Neural cell (in vitro differentiated cells): ENCODE measurements at regions not wholly inside any gene's neighbourhood (a gene's known extent, or its start where the extent isn't known, plus 50 kb on each side); places are given as distances from the start of the nearest gene placed in this dataset.
"Not testable (repeated sequence)": the region's sequence is repeated elsewhere in the genome, so short reads cannot be mapped to it uniquely, and the experiment has no call there.

ENCODE experiments used
- H2AFZ ChIP-seq: fragments of 200-600, 300-800 bp; sonication (generic), shearing (Covaris generic); 2 replicates; pipeline ENCODE4 v1.6.0; 2014; ENCODE audit warnings: low read depth, mild to moderate bottlenecking, antibody characterized with exemption, low read length, moderate library complexity
- H3F3A ChIP-seq: fragments of 200-600 bp; shearing (Covaris generic); 2 replicates; pipeline ENCODE4 v1.6.1; 2016; ENCODE audit warnings: mild to moderate bottlenecking, moderate library complexity, mixed read lengths, antibody characterized with exemption, low read length; ENCODE audit not compliant: insufficient read depth, poor library complexity, severe bottlenecking
- H3K27ac ChIP-seq: fragments of 200-600, 300-800 bp; sonication (generic), shearing (Covaris generic); 2 replicates; pipeline ENCODE4 v1.5.1; 2014; ENCODE audit warnings: mild to moderate bottlenecking, low read length, moderate library complexity
- H3K27me3 ChIP-seq: fragments of 300-800, 200-600 bp; sonication (generic), shearing (Covaris generic); 2 replicates; pipeline ENCODE4 v1.6.0; 2014; ENCODE audit warnings: mild to moderate bottlenecking, low read depth, low read length, moderate library complexity; ENCODE audit not compliant: insufficient read depth
- H3K36me3 ChIP-seq: fragments of 300-800, 200-600 bp; sonication (generic), shearing (Covaris generic); 2 replicates; pipeline ENCODE4 v1.5.1; 2014; ENCODE audit warnings: mild to moderate bottlenecking, antibody characterized with exemption, low read length, moderate library complexity; ENCODE audit not compliant: insufficient read depth
- H3K4me2 ChIP-seq: fragments of 300-800, 200-600 bp; sonication (generic), shearing (Covaris generic); 2 replicates; pipeline ENCODE4 v1.6.0; 2014; ENCODE audit warnings: mild to moderate bottlenecking, low read length
- H3K4me3 ChIP-seq: fragments of 300-800, 200-600 bp; sonication (generic), shearing (Covaris generic); 2 replicates; pipeline ENCODE4 v1.5.1; 2014; ENCODE audit warnings: mild to moderate bottlenecking, low read length, moderate library complexity
- H3K79me2 ChIP-seq: fragments of 200-600 bp; shearing (Covaris generic); replicated peaks from 2 replicates; pipeline ENCODE4 v1.6.0; 2014; ENCODE audit warnings: mild to moderate bottlenecking, low read length, moderate library complexity; ENCODE audit not compliant: insufficient read depth
- H3K9ac ChIP-seq: fragments of 300-800, 200-600 bp; sonication (generic), shearing (Covaris generic); 2 replicates; pipeline ENCODE4 v1.6.1; 2016; ENCODE audit warnings: mild to moderate bottlenecking, low read length, mixed read lengths
- H3K9me2 ChIP-seq: fragments of 200-600 bp; shearing (Covaris generic); 2 replicates; pipeline ENCODE4 v1.6.1; 2016; ENCODE audit warnings: mild to moderate bottlenecking, low read length, mixed read lengths; ENCODE audit not compliant: insufficient read depth
- H3K9me3 ChIP-seq: fragments of 200-600, 300-800 bp; sonication (generic), shearing (Covaris generic); 2 replicates; pipeline ENCODE4 v1.6.1; 2016; ENCODE audit warnings: mild to moderate bottlenecking, mixed run types, low read length, moderate library complexity, mixed read lengths
- H4K20me1 ChIP-seq: fragments of 200-600 bp; shearing (Covaris generic); 2 replicates; pipeline ENCODE4 v1.6.1; 2016; ENCODE audit warnings: mild to moderate bottlenecking, mixed run types; ENCODE audit not compliant: insufficient read depth
- CTCF ChIP-seq: fragments of 450-650 bp; IDR thresholded peaks from 2 replicates; pipeline ENCODE4 v1.5.1; 2014; ENCODE audit warnings: antibody characterized with exemption, mild to moderate bottlenecking, moderate library complexity; ENCODE audit not compliant: poor library complexity, severe bottlenecking
- EP300 ChIP-seq: fragments of 450-650 bp; conservative IDR thresholded peaks from 2 replicates; pipeline ENCODE4 v1.6.1; 2014; ENCODE audit warnings: antibody characterized with exemption, mild to moderate bottlenecking, moderate library complexity; ENCODE audit not compliant: poor library complexity, severe bottlenecking
- EZH2 ChIP-seq: fragments of 200-600, 300-800 bp; shearing (Covaris generic), sonication (generic); IDR thresholded peaks from 2 replicates; pipeline ENCODE4 v1.6.1; 2014; ENCODE audit warnings: antibody characterized with exemption, low read length, borderline replicate concordance, mild to moderate bottlenecking; ENCODE audit not compliant: insufficient read depth, poor library complexity, severe bottlenecking
- MXI1 ChIP-seq: fragments of 450-650 bp; conservative IDR thresholded peaks from 2 replicates; pipeline ENCODE4 v1.6.1; 2014; ENCODE audit warnings: antibody characterized with exemption, mild to moderate bottlenecking; ENCODE audit not compliant: poor library complexity, severe bottlenecking
- POLR2AphosphoS5 ChIP-seq: IDR thresholded peaks from 2 replicates; pipeline ENCODE4 v1.6.1; 2012
- RAD21 ChIP-seq: fragments of 450-650 bp; conservative IDR thresholded peaks from 2 replicates; pipeline ENCODE4 v1.6.1; 2014; ENCODE audit warnings: antibody characterized with exemption, mild to moderate bottlenecking, moderate library complexity
- REST ChIP-seq: IDR thresholded peaks from 2 replicates; pipeline ENCODE4 v1.6.1; 2012; ENCODE audit warnings: borderline replicate concordance
- SMC3 ChIP-seq: fragments of 450-650 bp; conservative IDR thresholded peaks from 2 replicates; pipeline ENCODE4 v1.6.1; 2014; ENCODE audit warnings: antibody characterized with exemption, mild to moderate bottlenecking, moderate library complexity; ENCODE audit not compliant: poor library complexity
- TAF1 ChIP-seq: IDR thresholded peaks from 2 replicates; pipeline ENCODE4 v1.6.1; 2012; ENCODE audit warnings: low read depth

GRCh38 chr9:32142074-32142473, 242.4 kb upstream of the ACO1 start:
- H3K9me3 ChIP-seq = no peaks in the 10 kb centered on the region

GRCh38 chr9:32148553-32148952, 235.9 kb upstream of the ACO1 start:
- not testable (repeated sequence) for H3K9me3 ChIP-seq, H3K4me3 ChIP-seq, H3K27ac ChIP-seq, H3K79me2 ChIP-seq, H3K27me3 ChIP-seq, H2AFZ ChIP-seq, H3K9me2 ChIP-seq, H3F3A ChIP-seq, H4K20me1 ChIP-seq, H3K9ac ChIP-seq, H3K36me3 ChIP-seq, H3K4me2 ChIP-seq

More at GRCh38 chr9:32142074-32142473, 242.4 kb upstream of the ACO1 start:
- Histone ChIP-seq H3K4me2 (no peak overlapping the region), H3K36me3 (no peaks in the 10 kb centered on the region), H3K9ac (no peak overlapping the region), H3K4me3 (no peak overlapping the region), H2AFZ (no peak overlapping the region), H3F3A (no peaks in the 10 kb centered on the region), H3K27me3 (no peaks in the 10 kb centered on the region), H3K27ac (no peak overlapping the region), H3K79me2 (no peaks in the 10 kb centered on the region), H4K20me1 (no peaks in the 10 kb centered on the region), H3K9me2 (no peaks in the 10 kb centered on the region)
- TF ChIP-seq MXI1 (no peak), TAF1 (no peak), CTCF (no peak), SMC3 (no peak), POLR2AphosphoS5 (no peak), EP300 (no peak), EZH2 (no peak), REST (no peak), RAD21 (no peak)

GRCh38 chr9:32161209-32161608, 223.2 kb upstream of the ACO1 start:
- H3K4me3 ChIP-seq = no peak overlapping the region
- H3K4me2 ChIP-seq = no peak overlapping the region
- H3K9me2 ChIP-seq = no peaks in the 10 kb centered on the region
- no peaks in the 10 kb centered on the region for H3K27me3 ChIP-seq
- H3K79me2 ChIP-seq = no peaks in the 10 kb centered on the region
- H3K9me3 ChIP-seq = no peaks in the 10 kb centered on the region
- no peaks in the 10 kb centered on the region for H3K36me3 ChIP-seq
- H3F3A ChIP-seq = no peaks in the 10 kb centered on the region
- no peak for TF ChIP-seq EP300
- no peak for TF ChIP-seq REST
- no peak for TF ChIP-seq RAD21
- TF ChIP-seq CTCF = no peak
- H3K9ac ChIP-seq = no peak overlapping the region
- H3K27ac ChIP-seq = no peak overlapping the region
- no peak overlapping the region for H2AFZ ChIP-seq
- H4K20me1 ChIP-seq = no peaks in the 10 kb centered on the region
